ENCODE measurements at regions not wholly inside any gene's neighbourhood (a gene's known extent, or its start where the extent isn't known, plus 50 kb on each side); places are given as distances from the start of the nearest gene placed in this dataset.

DNA sequence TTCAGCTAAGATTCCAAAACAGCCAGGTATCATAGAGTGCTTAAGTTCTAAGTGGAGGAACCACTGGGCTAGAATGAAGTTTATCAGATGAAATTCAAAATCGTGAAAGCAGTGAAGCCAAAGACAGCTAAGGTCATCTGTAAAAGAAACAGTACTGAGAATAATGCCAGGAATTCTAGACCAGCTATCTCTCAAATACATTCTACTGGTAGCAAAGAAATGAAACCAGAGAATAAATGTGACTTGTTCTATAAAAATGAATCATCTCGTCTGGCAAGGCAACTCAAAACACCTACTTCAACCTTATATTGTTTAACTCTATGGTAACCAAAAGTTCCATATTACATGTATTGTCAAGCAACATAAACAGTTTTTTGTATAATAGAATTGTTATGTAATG is 51.3 kb upstream of the RGMB start:
- ChIA-PET CTCF (ENCODE audit: partially characterized antibody) (interaction anchor here (1.0 to 1.8 kb wide), 6 partner anchors 9 to 343 kb away, joined by 3 to 9 read pairs (median 4); no protein-coding TSS in a partner anchor), POLR2A (ENCODE audit: partially characterized antibody) (interaction anchor here (1.1 kb wide), 1 partner anchor 12 kb away, joined by 3 read pairs; no protein-coding TSS in a partner anchor)
- Histone ChIP-seq H3K9me3 (ENCODE audit: insufficient read depth in 2 of 2, low read depth in 1 of 2, low read length in 1 of 2) (no peaks in the 10 kb centered on the region), H4K5ac (ENCODE audit: insufficient read length, low read depth, low read length) (no peak overlapping the region), H3K23ac (ENCODE audit: insufficient read length) (no peak overlapping the region), H3K4me1 (replicated peaks in 1 of 4; ENCODE audit: control insufficient read depth in 3 of 4, insufficient read depth in 4 of 4, low read length in 3 of 4) (no peaks in the 10 kb centered on the region), H2BK12ac (ENCODE audit: low read depth, low read length) (no peak overlapping the region), H3K56ac (replicated peaks; ENCODE audit: insufficient read length, low read depth, low read length) (no peak overlapping the region), H3K79me2 (ENCODE audit: control insufficient read depth in 1 of 2, insufficient read depth in 2 of 2, low read length in 2 of 2) (no peaks in the 10 kb centered on the region), H3K23me2 (ENCODE audit: low read depth, low read length) (no peaks in the 10 kb centered on the region), H4K8ac (ENCODE audit: extremely low read depth, insufficient read depth, low read length) (no peak overlapping the region), H2BK120ac (replicated peaks; ENCODE audit: low read depth, low read length) (no peak overlapping the region), H3K4ac (replicated peaks; ENCODE audit: insufficient read length, low read depth, low read length) (no peak overlapping the region), H3K9ac (replicated peaks in 1 of 4; ENCODE audit: extremely low read depth in 1 of 4, low read depth in 3 of 4, low read length in 3 of 4) (no peak overlapping the region), H3K27me3 (replicated peaks in 1 of 4; ENCODE audit: control insufficient read depth in 3 of 4, extremely low read depth in 1 of 4, insufficient read depth in 3 of 4, low read length in 3 of 4) (no peaks in the 10 kb centered on the region), H3K36me3 (ENCODE audit: control insufficient read depth in 2 of 4, insufficient read depth in 4 of 4, low read length in 3 of 4) (no peaks in the 10 kb centered on the region), H3K14ac (ENCODE audit: insufficient read length) (no peak overlapping the region), H2AFZ (ENCODE audit: low read length) (no peak overlapping the region), H2BK15ac (ENCODE audit: low read length) (no peak overlapping the region), H3K79me1 (ENCODE audit: low read depth, low read length) (no peaks in the 10 kb centered on the region), H2AK5ac (ENCODE audit: low read depth, low read length) (no peak overlapping the region), H2BK20ac (ENCODE audit: low read length) (no peak overlapping the region), H3K4me2 (ENCODE audit: insufficient read depth in 1 of 2, low read depth in 2 of 2, low read length in 2 of 2) (no peak overlapping the region), H4K91ac (replicated peaks; ENCODE audit: insufficient read length, low read length) (no peak overlapping the region), H2BK5ac (ENCODE audit: low read depth, low read length) (no peak overlapping the region), H4K20me1 (replicated peaks in 1 of 2; ENCODE audit: control insufficient read depth in 1 of 2, insufficient read depth in 2 of 2, low read length in 2 of 2) (no peaks in the 10 kb centered on the region), H3K4me3 (ENCODE audit: extremely low read depth in 1 of 4, insufficient read depth in 2 of 4, low read depth in 3 of 4, low read length in 4 of 4) (no peak overlapping the region), H3K18ac (ENCODE audit: extremely low read depth, low read length) (no peak overlapping the region), H3K27ac (ENCODE audit: low read depth, low read length) (no peak overlapping the region)
- DNase-seq (ENCODE audit: low read depth in 1 of 2, low spot score in 2 of 2) (no peak), FAIRE-seq (no peak)
- 84% methylated on average over 2 of the region's 2 CpGs; no CpG with 5 or more reads in 1 of the 2 experiments for WGBS, 2 experiments (ENCODE audit: extremely low coverage in 1 of 2, insufficient coverage in 1 of 2, insufficient read length in 1 of 2, insufficient replicate concordance in 2 of 2, low coverage in 1 of 2, low lambda C conversion rate in 2 of 2, missing lambda C conversion rate in 1 of 2)
- TF ChIP-seq SRF (IDR thresholded peaks at IDR 0.05; ENCODE audit: low read depth, low read length) (no peak), CREB1 (IDR thresholded peaks at IDR 0.05) (no peak), CHD2 (IDR thresholded peaks at IDR 0.05; ENCODE audit: low read length) (no peak), KDM1A (IDR thresholded peaks at IDR 0.05; ENCODE audit: borderline replicate concordance, low read length) (no peak), TAF1 (IDR thresholded peaks at IDR 0.05; ENCODE audit: low read depth, low read length) (no peak), JUND (IDR thresholded peaks at IDR 0.05; ENCODE audit: low read length) (no peak), BCL11A (IDR thresholded peaks at IDR 0.05; ENCODE audit: low read depth in 2 of 2, low read length in 2 of 2) (no peak), SUZ12 (IDR thresholded peaks at IDR 0.05; ENCODE audit: low read length) (no peak), HDAC2 (IDR thresholded peaks at IDR 0.05; ENCODE audit: borderline replicate concordance in 1 of 2, low read depth in 2 of 2, low read length in 2 of 2) (no peak), TBP (IDR thresholded peaks at IDR 0.05; ENCODE audit: low read depth, low read length) (no peak)

Data from H1 (cell line).